ENCODE measurements at regions not wholly inside any gene's neighbourhood (a gene's known extent, or its start where the extent isn't known, plus 50 kb on each side); places are given as distances from the start of the nearest gene placed in this dataset.

- no peak overlapping the region for H3K56ac ChIP-seq (ENCODE audit: low read length)
- H3K27me3 ChIP-seq (ENCODE audit: insufficient read depth, low read length, poor library complexity) = no peaks in the 10 kb centered on the region
- no peak overlapping the region for H2AK5ac ChIP-seq (ENCODE audit: low read length)
- no peak overlapping the region for H3K4ac ChIP-seq (ENCODE audit: low read depth, low read length)
- no peak overlapping the region for H3K4me2 ChIP-seq (ENCODE audit: low read length)
- WGBS (ENCODE audit: extremely low coverage, insufficient coverage, low lambda C conversion rate) = no CpG with 5 or more reads among the region's 4 CpGs
- H2BK120ac ChIP-seq (ENCODE audit: low read depth, low read length) = no peak overlapping the region
- H4K5ac ChIP-seq (ENCODE audit: low read length) = no peak overlapping the region
- no peaks in the 10 kb centered on the region for H3K4me1 ChIP-seq (ENCODE audit: control insufficient read depth, low read depth, low read length)
- no peak overlapping the region for H3K4me3 ChIP-seq (ENCODE audit: low read length)
- H3K27ac ChIP-seq (ENCODE audit: low read depth, low read length) = no peak overlapping the region
- H3K18ac ChIP-seq (ENCODE audit: low read length) = no peak overlapping the region
- no peak overlapping the region for H4K8ac ChIP-seq (ENCODE audit: low read depth, low read length)
- H3K79me1 ChIP-seq (ENCODE audit: low read length) = no peaks in the 10 kb centered on the region
- H3K23ac ChIP-seq (ENCODE audit: low read length) = no peak overlapping the region
- no peak for DNase-seq
- H3K9ac ChIP-seq (ENCODE audit: low read length) = no peak overlapping the region
- H2BK5ac ChIP-seq (ENCODE audit: low read length) = no peak overlapping the region
- H3K36me3 ChIP-seq (ENCODE audit: control insufficient read depth, insufficient read depth, low read length) = no peaks in the 10 kb centered on the region
- no peak overlapping the region for H2BK15ac ChIP-seq (replicated peaks; ENCODE audit: low read depth)
- no peaks in the 10 kb centered on the region for H3K79me2 ChIP-seq (ENCODE audit: control insufficient read depth, insufficient read depth, low read length)
Observed at GRCh38 chr7:109121599-109122300, 552.1 kb downstream of the DNAJB9 start.

GRCh38 chr7:109125001-109125400 is 555.3 kb downstream of the DNAJB9 start:
- H3K4me1 ChIP-seq (ENCODE audit: control insufficient read depth, low read depth, low read length) = no peaks in the 10 kb centered on the region
- H3K79me2 ChIP-seq (ENCODE audit: control insufficient read depth, insufficient read depth, low read length) = no peaks in the 10 kb centered on the region
- H4K5ac ChIP-seq (ENCODE audit: low read length) = no peak overlapping the region
- no peak overlapping the region for H3K9ac ChIP-seq (ENCODE audit: low read length)
- H2BK120ac ChIP-seq (ENCODE audit: low read depth, low read length) = no peak overlapping the region
- no peaks in the 10 kb centered on the region for H3K79me1 ChIP-seq (ENCODE audit: low read length)
- no peak overlapping the region for H3K56ac ChIP-seq (ENCODE audit: low read length)
- no peak overlapping the region for H2BK5ac ChIP-seq (ENCODE audit: low read length)
- no peak overlapping the region for H3K4ac ChIP-seq (ENCODE audit: low read depth, low read length)
- H3K27me3 ChIP-seq (ENCODE audit: insufficient read depth, low read length, poor library complexity) = no peaks in the 10 kb centered on the region
- no CpG with 5 or more reads among the region's 3 CpGs for WGBS (ENCODE audit: extremely low coverage, insufficient coverage, low lambda C conversion rate)
- H3K27ac ChIP-seq (ENCODE audit: low read depth, low read length) = no peak overlapping the region
- no peak overlapping the region for H2AK5ac ChIP-seq (ENCODE audit: low read length)
- H2BK15ac ChIP-seq (replicated peaks; ENCODE audit: low read depth) = no peak overlapping the region
- H3K4me2 ChIP-seq (ENCODE audit: low read length) = no peak overlapping the region
- H3K4me3 ChIP-seq (ENCODE audit: low read length) = no peak overlapping the region
- no peak for DNase-seq
- H3K36me3 ChIP-seq (ENCODE audit: control insufficient read depth, insufficient read depth, low read length) = no peaks in the 10 kb centered on the region
- no peak overlapping the region for H3K18ac ChIP-seq (ENCODE audit: low read length)
- no peak overlapping the region for H4K8ac ChIP-seq (ENCODE audit: low read depth, low read length)
- H3K23ac ChIP-seq (ENCODE audit: low read length) = no peak overlapping the region

GRCh38 chr7:109126404-109127050 is 556.9 kb downstream of the DNAJB9 start:
- H3K23ac ChIP-seq (ENCODE audit: low read length) = no peak overlapping the region
- no peak overlapping the region for H2BK15ac ChIP-seq (replicated peaks; ENCODE audit: low read depth)
- no peak overlapping the region for H4K5ac ChIP-seq (ENCODE audit: low read length)
- no peak overlapping the region for H2BK5ac ChIP-seq (ENCODE audit: low read length)
- no peaks in the 10 kb centered on the region for H3K27me3 ChIP-seq (ENCODE audit: insufficient read depth, low read length, poor library complexity)
- H3K9ac ChIP-seq (ENCODE audit: low read length) = no peak overlapping the region
- H3K36me3 ChIP-seq (ENCODE audit: control insufficient read depth, insufficient read depth, low read length) = no peaks in the 10 kb centered on the region
- H3K4me1 ChIP-seq (ENCODE audit: control insufficient read depth, low read depth, low read length) = no peaks in the 10 kb centered on the region
- H3K79me1 ChIP-seq (ENCODE audit: low read length) = no peaks in the 10 kb centered on the region
- WGBS (ENCODE audit: extremely low coverage, insufficient coverage, low lambda C conversion rate) = no CpG with 5 or more reads among the region's 2 CpGs
- DNase-seq = peak; percentile 47
- no peaks in the 10 kb centered on the region for H3K79me2 ChIP-seq (ENCODE audit: control insufficient read depth, insufficient read depth, low read length)
- H3K4ac ChIP-seq (ENCODE audit: low read depth, low read length) = no peak overlapping the region
- H3K4me3 ChIP-seq (ENCODE audit: low read length) = no peak overlapping the region
- no peak overlapping the region for H3K18ac ChIP-seq (ENCODE audit: low read length)
- no peak overlapping the region for H4K8ac ChIP-seq (ENCODE audit: low read depth, low read length)
- H2BK120ac ChIP-seq (ENCODE audit: low read depth, low read length) = no peak overlapping the region
- no peak overlapping the region for H3K4me2 ChIP-seq (ENCODE audit: low read length)
- H3K27ac ChIP-seq (ENCODE audit: low read depth, low read length) = no peak overlapping the region
- no peak overlapping the region for H3K56ac ChIP-seq (ENCODE audit: low read length)
- H2AK5ac ChIP-seq (ENCODE audit: low read length) = no peak overlapping the region

GRCh38 chr7:109127145-109127544 is 557.5 kb downstream of the DNAJB9 start:
- Histone ChIP-seq H3K4ac (ENCODE audit: low read depth, low read length) (no peak overlapping the region), H2AK5ac (ENCODE audit: low read length) (no peak overlapping the region), H3K27ac (ENCODE audit: low read depth, low read length) (no peak overlapping the region), H3K27me3 (ENCODE audit: insufficient read depth, low read length, poor library complexity) (no peaks in the 10 kb centered on the region), H4K8ac (ENCODE audit: low read depth, low read length) (no peak overlapping the region), H2BK120ac (ENCODE audit: low read depth, low read length) (no peak overlapping the region), H3K36me3 (ENCODE audit: control insufficient read depth, insufficient read depth, low read length) (no peaks in the 10 kb centered on the region), H3K9ac (ENCODE audit: low read length) (no peak overlapping the region), H3K79me2 (ENCODE audit: control insufficient read depth, insufficient read depth, low read length) (no peaks in the 10 kb centered on the region), H3K79me1 (ENCODE audit: low read length) (no peaks in the 10 kb centered on the region), H3K4me3 (ENCODE audit: low read length) (no peak overlapping the region), H4K5ac (ENCODE audit: low read length) (no peak overlapping the region), H3K4me1 (ENCODE audit: control insufficient read depth, low read depth, low read length) (no peaks in the 10 kb centered on the region), H2BK15ac (replicated peaks; ENCODE audit: low read depth) (no peak overlapping the region), H3K23ac (ENCODE audit: low read length) (no peak overlapping the region), H2BK5ac (ENCODE audit: low read length) (no peak overlapping the region), H3K4me2 (ENCODE audit: low read length) (no peak overlapping the region), H3K56ac (ENCODE audit: low read length) (no peak overlapping the region), H3K18ac (ENCODE audit: low read length) (no peak overlapping the region)
- no CpG with 5 or more reads among the region's 1 CpG for WGBS (ENCODE audit: extremely low coverage, insufficient coverage, low lambda C conversion rate)
- DNase-seq = no peak

GRCh38 chr7:109131141-109131540 is 561.5 kb downstream of the DNAJB9 start:
- no peak for DNase-seq
- Histone ChIP-seq H3K27me3 (ENCODE audit: insufficient read depth, low read length, poor library complexity) (no peaks in the 10 kb centered on the region), H2BK15ac (replicated peaks; ENCODE audit: low read depth) (no peak overlapping the region), H3K36me3 (ENCODE audit: control insufficient read depth, insufficient read depth, low read length) (no peaks in the 10 kb centered on the region), H3K56ac (ENCODE audit: low read length) (no peak overlapping the region), H3K4me3 (ENCODE audit: low read length) (no peak overlapping the region), H3K4me2 (ENCODE audit: low read length) (no peak overlapping the region), H2AK5ac (ENCODE audit: low read length) (no peak overlapping the region), H2BK5ac (ENCODE audit: low read length) (no peak overlapping the region), H3K27ac (ENCODE audit: low read depth, low read length) (no peak overlapping the region), H3K4me1 (ENCODE audit: control insufficient read depth, low read depth, low read length) (no peaks in the 10 kb centered on the region), H3K23ac (ENCODE audit: low read length) (no peak overlapping the region), H3K79me2 (ENCODE audit: control insufficient read depth, insufficient read depth, low read length) (no peaks in the 10 kb centered on the region), H3K4ac (ENCODE audit: low read depth, low read length) (no peak overlapping the region), H3K18ac (ENCODE audit: low read length) (no peak overlapping the region), H4K8ac (ENCODE audit: low read depth, low read length) (no peak overlapping the region), H2BK120ac (ENCODE audit: low read depth, low read length) (no peak overlapping the region), H3K9ac (ENCODE audit: low read length) (no peak overlapping the region), H4K5ac (ENCODE audit: low read length) (peak overlapping the region; percentile 71), H3K79me1 (ENCODE audit: low read length) (no peaks in the 10 kb centered on the region)
- WGBS (ENCODE audit: extremely low coverage, insufficient coverage, low lambda C conversion rate) = no CpG with 5 or more reads among the region's 1 CpG

Measured in mesendoderm (in vitro differentiated cells).